Urothelium cell line (cell line): ENCODE measurements at regions not wholly inside any gene's neighbourhood (a gene's known extent, or its start where the extent isn't known, plus 50 kb on each side); places are given as distances from the start of the nearest gene placed in this dataset.
A peak's percentile ranks its signal among the peaks of the same experiment; 100 is the strongest.
"Not testable (repeated sequence)": the region's sequence is repeated elsewhere in the genome, so short reads cannot be mapped to it uniquely, and the experiment has no call there.

Experiments used
- DNase-seq: peaks from one replicate; pipeline ENCODE4 v3.0.0; 2011; ENCODE audit warnings: low spot score, mixed read lengths
- FAIRE-seq: peaks from 2 replicates; lab custom pipeline; 2011; peaks lifted over from hg19 to GRCh38; lab: Jason Lieb, UNC

DNA sequence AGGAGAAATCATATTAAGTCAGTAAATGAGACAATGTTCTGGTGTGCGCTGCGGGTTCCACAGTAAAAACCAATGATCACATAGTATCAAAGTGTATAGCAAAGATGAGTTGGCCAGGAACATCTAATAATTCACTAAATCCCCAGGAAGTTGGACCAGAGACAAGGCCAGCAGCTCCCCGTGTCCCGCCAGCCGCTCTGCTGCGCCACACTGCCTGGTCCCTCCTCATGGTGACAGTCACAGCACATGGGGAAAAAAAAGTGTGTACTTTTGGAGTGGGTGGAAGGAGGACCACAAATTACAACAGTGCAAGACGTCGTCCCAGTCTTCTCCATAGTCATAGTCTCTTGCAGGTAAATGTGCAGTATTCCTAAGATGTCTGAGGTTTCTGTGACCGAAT lies 239.0 kb upstream of the RNF32 start:
- no peak for DNase-seq
- FAIRE-seq, result no peak

DNA sequence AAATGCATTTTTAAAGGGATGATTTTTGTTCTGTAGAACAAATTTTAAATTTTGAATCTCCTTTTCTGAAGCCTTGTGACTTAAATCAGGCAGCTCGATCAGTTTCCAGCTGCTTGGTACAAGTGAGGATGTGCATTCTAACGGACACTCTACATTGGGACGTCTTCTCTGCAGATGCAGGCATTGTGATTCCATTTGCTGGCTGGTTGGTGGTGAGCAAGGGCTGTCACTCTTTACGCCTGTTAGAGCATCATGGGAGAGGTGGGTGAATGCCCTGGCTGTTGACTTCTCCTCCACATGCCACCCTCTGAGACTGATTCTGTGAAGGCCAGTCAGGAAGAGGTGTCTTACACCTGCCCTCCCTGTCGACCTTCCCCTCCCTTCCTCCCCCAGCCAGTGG lies 240.5 kb upstream of the RNF32 start:
- FAIRE-seq (no peak), DNase-seq (no peak)

GRCh38 chr7:156397249-156397648 lies 243.3 kb upstream of the RNF32 start:
- FAIRE-seq (no peak), DNase-seq (no peak)

- FAIRE-seq, result no peak
- DNase-seq, result no peak
Measured at GRCh38 chr7:156389116-156389692, 251.4 kb upstream of the RNF32 start.

- FAIRE-seq, result no peak
- DNase-seq, result no peak
Measured at GRCh38 chr7:156386097-156386496, 254.5 kb upstream of the RNF32 start.

DNA sequence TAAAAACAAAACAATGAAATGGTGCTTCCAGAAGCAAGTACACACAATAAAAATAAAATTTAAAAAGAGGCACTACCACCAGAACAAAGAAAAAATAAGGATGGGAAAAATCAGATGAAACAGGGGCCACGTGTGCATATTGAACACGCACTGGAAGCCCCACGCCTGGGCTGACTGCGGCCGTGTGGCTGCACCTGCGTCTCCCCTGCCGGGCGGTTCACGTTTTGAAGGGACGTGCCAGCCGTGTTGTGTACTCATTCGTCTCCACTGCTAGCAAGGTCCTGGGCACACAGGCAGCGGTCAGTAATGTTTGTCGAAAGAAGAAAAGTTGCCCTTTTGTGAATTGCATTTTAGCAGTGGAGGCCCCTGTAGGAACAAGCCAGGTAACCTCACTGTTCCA lies 255.9 kb upstream of the RNF32 start:
- FAIRE-seq (no peak), DNase-seq (no peak)

DNA sequence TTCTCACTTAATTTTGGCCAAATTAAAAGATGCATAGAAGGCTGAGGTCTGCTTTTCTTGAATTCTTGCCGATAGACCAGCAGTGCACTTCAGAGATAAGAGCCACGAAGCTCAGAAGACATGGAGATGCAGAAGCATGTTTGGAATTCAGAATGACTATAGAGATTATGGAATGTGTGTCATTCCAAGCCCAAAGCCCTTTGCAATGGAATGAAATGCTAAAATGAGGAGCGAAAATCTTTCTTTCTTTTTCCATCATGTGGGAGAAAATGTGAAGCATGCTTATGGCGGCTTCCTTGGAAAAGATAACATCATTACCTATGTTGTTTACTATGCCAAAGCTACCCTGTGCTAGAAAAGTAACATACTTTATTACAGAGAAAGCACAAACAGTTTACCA lies 257.0 kb upstream of the RNF32 start:
- DNase-seq (no peak), FAIRE-seq (no peak)

- no peak for FAIRE-seq
- peak; percentile 6 for DNase-seq
Measured at GRCh38 chr7:156380261-156380660, 260.3 kb upstream of the RNF32 start.

GRCh38 chr7:156379324-156380070 lies 261.1 kb upstream of the RNF32 start:
- no peak for FAIRE-seq
- DNase-seq, result no peak

GRCh38 chr7:156378806-156379205 lies 261.8 kb upstream of the RNF32 start:
- FAIRE-seq (no peak), DNase-seq (no peak)

DNA sequence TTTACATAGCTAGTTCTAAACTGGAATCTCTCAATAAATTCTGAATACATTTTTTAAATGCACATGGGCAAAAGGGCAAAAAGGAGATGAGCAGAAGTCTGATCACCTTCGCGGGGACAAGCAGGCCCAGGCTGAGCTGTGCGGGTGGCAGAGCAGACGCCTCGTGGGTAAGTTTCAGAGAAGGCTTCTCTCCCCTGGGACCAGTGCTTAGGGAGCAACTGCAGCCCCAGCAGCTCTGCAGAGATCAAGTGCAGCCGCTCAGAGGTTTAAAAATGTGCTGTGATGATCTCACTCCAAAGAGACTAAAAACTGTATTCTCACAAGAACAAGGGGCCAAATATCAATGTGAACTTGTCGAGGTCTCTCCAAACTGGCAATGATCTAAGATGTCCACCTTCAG lies 264.3 kb upstream of the RNF32 start:
- no peak for DNase-seq

GRCh38 chr7:156374335-156374734 lies 266.2 kb upstream of the RNF32 start:
- no peak for FAIRE-seq
- DNase-seq, result no peak

More for the DNA sequence above, 264.3 kb upstream of the RNF32 start:
- FAIRE-seq, result no peak

DNA sequence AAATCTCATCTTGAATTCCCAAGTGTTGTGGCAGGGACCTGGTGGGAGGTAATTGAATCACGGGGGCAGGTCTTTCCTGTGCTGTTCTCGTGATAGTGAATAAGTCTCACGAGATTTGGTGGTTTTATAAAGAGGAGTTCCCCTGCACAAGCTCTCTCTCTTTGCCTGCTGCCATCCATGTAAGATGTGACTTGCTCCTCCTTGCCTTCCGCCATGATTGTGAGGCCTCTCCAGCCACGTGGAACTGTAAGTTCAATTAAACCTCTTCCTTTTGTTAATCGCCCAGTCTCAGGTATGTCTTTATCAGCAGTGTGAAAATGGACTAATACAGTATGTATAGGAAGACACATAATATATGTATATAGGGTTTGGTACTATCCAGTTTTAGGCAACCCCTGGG lies 270.6 kb upstream of the RNF32 start:
- not testable (repeated sequence) for FAIRE-seq, DNase-seq

GRCh38 chr7:156368053-156368843 lies 272.3 kb upstream of the RNF32 start:
- DNase-seq (no peak), FAIRE-seq (no peak)

DNA sequence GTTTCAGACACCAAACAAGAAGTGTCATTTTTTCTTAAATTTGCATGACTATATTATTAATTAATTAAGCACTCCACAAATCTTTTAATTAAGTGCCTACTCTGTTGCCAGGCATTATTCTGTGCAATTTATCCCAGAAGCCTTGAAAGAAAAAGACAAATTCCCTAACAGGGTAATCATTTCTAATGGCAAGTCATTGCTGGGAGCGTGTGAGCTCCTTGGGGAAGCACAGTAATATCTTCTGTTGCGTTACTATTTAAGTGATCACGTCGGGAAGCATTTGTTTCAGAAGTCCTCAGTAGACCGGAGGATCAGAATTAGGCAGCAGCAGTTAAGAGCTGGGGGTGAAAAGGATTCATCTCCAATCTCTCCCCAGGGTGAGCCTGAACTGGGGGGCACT lies 276.8 kb upstream of the RNF32 start:
- no peak for FAIRE-seq

DNA sequence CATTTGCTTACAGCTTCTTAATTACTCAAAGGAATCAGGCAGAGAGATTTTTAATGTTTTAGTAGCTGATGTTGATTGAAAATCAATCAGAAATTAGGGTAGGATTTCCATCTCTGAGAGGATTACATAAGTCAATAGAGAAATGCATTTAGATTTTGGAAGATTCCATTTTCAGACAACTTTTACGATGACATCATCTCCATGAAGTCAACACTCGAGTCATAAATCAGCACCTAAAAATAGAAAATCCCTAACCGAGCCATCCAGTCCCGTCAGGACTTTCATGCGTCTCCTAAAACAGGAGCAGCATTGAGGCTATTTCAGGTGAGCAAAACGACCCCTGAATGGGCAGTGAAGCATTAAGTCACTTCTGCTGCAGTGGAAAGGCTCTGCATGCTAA lies 279.7 kb upstream of the RNF32 start:
- FAIRE-seq (no peak), DNase-seq (no peak)

More for the DNA sequence above, 276.8 kb upstream of the RNF32 start:
- DNase-seq, result no peak

DNA sequence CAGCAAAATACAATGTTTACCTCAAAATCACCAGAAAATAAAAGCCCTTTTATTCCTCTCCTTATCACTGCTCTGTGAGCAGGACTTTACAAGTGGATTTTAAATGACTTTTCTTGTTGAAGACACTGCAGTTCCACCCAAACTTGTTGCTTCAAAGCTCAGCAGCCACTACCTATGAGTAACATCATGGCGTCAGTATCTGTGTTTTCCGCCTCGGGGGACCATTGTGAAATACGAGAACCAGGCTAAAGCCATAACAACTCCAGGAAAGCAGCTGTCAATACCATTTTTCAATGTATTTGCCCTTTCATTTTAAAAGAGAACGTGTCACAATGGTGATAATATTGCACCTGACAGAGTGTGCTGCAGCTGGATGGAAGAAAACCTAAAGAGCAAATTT lies 284.0 kb upstream of the RNF32 start:
- no peak for FAIRE-seq
- no peak for DNase-seq

DNA sequence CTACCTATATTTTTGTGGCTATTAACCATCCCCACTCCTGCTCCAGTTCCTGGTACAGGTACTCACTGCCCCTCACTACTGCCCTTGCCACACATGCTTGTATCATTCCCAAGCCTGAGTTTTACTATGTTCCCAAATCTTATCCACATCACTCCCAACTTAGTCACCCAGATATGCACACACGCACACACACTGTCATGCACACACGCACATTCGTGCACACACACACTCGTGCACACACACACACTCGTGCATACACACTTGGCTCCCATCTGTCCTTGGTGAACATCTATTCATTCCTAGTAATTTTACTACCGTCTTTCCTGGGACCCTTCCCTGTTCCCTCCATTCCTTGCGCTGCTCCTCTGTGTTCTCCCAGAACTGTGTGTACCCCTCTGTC lies 287.2 kb upstream of the RNF32 start:
- FAIRE-seq, result no peak
- no peak for DNase-seq

- DNase-seq, FAIRE-seq: not testable (repeated sequence)
Measured at GRCh38 chr7:156347703-156348248, 292.8 kb upstream of the RNF32 start.

GRCh38 chr7:156347132-156347531 lies 293.4 kb upstream of the RNF32 start:
- no peak for DNase-seq
- FAIRE-seq, result no peak

DNA sequence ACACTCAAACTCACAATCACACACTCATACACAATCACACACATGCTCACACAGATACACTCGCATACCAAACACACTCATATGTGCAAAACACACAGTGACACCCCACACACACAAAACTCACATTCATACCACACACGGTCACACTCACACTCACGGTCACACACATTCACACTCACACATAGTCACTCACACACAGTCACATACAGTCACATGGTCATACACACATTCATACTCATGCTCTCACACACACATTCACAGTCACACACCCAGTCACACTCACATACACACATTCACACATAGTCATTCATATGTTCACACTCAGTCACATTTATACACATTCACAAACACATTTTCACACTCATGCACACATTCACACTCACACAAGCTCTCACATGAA lies 296.0 kb upstream of the RNF32 start:
- DNase-seq, result no peak
- FAIRE-seq, result no peak

DNA sequence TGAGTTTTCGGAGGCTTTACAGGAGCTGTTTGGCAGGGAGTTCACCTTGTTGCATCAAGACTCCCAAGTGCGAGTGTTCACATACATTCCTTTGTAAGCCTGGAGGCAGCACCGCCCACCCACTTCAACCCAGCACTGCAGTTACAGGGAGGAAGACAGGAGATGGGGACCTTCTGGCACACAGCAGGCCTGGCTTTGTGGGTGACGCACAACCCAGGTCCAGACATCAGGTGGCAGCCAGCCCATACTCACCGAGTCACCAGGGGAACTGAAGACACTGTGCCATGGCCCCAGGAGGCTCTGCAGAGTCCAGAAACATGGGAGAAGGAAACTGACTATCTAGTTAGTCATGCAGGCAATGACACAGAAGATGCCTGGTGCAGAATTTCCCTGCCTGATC lies 305.9 kb upstream of the RNF32 start:
- FAIRE-seq (no peak), DNase-seq (no peak)
